PC-3 (cell line): ENCODE measurements at regions not wholly inside any gene's neighbourhood (a gene's known extent, or its start where the extent isn't known, plus 50 kb on each side); places are given as distances from the start of the nearest gene placed in this dataset.

ENCODE experiments used
- ATAC-seq: fragments of 200-7000 bp; cut with Tn5 transposase; 2 replicates; pipeline ENCODE4 v1.9.1; 2020; ENCODE audit warnings: mild to moderate bottlenecking, moderate library complexity
- BruUV-seq: library from RNA; stranded (reverse); fragments of 400-500 nt; replicated peaks from 2 replicates; lab custom pipeline; 2021; lab: Mats Ljungman, UMichigan
- CTCF ChIA-PET: fragments of 300-600 bp; sonication (Branson Sonifier 250); formaldehyde crosslinking; loops from one replicate; lab custom pipeline; 2022; ENCODE audit warnings: antibody characterized with exemption; lab: Charles Lee
- POLR2A ChIA-PET: fragments of 300-600 bp; sonication (Branson Sonifier 250); formaldehyde crosslinking; loops from one replicate; lab custom pipeline; 2022; ENCODE audit warnings: antibody characterized with exemption; ENCODE audit not compliant: unreplicated experiment; lab: Charles Lee
- DNase-seq: peaks from one replicate; pipeline ENCODE4 v3.0.0-alpha.2; 2015
- H2AFZ ChIP-seq: fragments of 300-600 bp; sonication (generic); 2 replicates; pipeline ENCODE4 v1.6.0; 2016; ENCODE audit warnings: antibody characterized with exemption, low read length
- H3F3A ChIP-seq: fragments of 300-600 bp; sonication (generic); one replicate; pipeline ENCODE4 v1.6.0; 2017; ENCODE audit warnings: antibody characterized with exemption, low read length, control low read depth, mild to moderate bottlenecking; ENCODE audit not compliant: unreplicated experiment
- H3K27ac ChIP-seq: fragments of 300-600 bp; sonication (generic); 2 replicates; pipeline ENCODE4 v1.5.1; 2016; ENCODE audit warnings: mild to moderate bottlenecking, low read length
- H3K27me3 ChIP-seq: fragments of 300-600 bp; sonication (generic); 2 replicates; pipeline ENCODE4 v1.6.1; 2016; ENCODE audit warnings: low read length, mixed read lengths
- H3K36me3 ChIP-seq: fragments of 300-600 bp; sonication (generic); 2 replicates; pipeline ENCODE4 v1.6.1; 2016; ENCODE audit warnings: low read depth, mixed run types, low read length, mixed read lengths
- H3K4me1 ChIP-seq: fragments of 300-600 bp; sonication (generic); 2 replicates; pipeline ENCODE4 v1.5.1; 2016; ENCODE audit warnings: low read length; ENCODE audit not compliant: insufficient read depth
- H3K4me2 ChIP-seq: fragments of 300-600 bp; sonication (generic); 2 replicates; pipeline ENCODE4 v1.6.0; 2016; ENCODE audit warnings: low read length
- H3K4me3 ChIP-seq: fragments of 300-600 bp; sonication (generic); 2 replicates; pipeline ENCODE4 v1.5.1; 2016; ENCODE audit warnings: mild to moderate bottlenecking, low read length, mixed read lengths
- H3K79me2 ChIP-seq: fragments of 300-600 bp; sonication (generic); 2 replicates; pipeline ENCODE4 v1.6.1; 2017; ENCODE audit warnings: low read length, mixed read lengths
- H3K9ac ChIP-seq: fragments of 300-600 bp; sonication (generic); 2 replicates; pipeline ENCODE4 v1.6.0; 2016; ENCODE audit warnings: mild to moderate bottlenecking, low read length
- H3K9me2 ChIP-seq: fragments of 300-600 bp; sonication (generic); replicated peaks from 2 replicates; pipeline ENCODE4 v1.6.1; 2016; ENCODE audit warnings: mixed run types, low read length, mixed read lengths
- H3K9me3 ChIP-seq: fragments of 300-600 bp; sonication (generic); 2 replicates; pipeline ENCODE4 v1.6.1; 2016; ENCODE audit warnings: low read length, mixed read lengths
- H4K20me1 ChIP-seq: fragments of 300-600 bp; sonication (generic); 2 replicates; pipeline ENCODE4 v1.6.1; 2016; ENCODE audit warnings: low read length, mixed read lengths
- CTCF ChIP-seq: fragments of 300-600 bp; sonication (generic); conservative IDR thresholded peaks from 2 replicates; pipeline ENCODE4 v1.5.1; 2017; ENCODE audit warnings: antibody characterized with exemption, low read depth, mild to moderate bottlenecking, low read length
- EZH2 ChIP-seq: fragments of 300-600 bp; sonication (generic); IDR thresholded peaks from one replicate; pipeline ENCODE4 v1.6.1; 2017; ENCODE audit warnings: antibody characterized with exemption, mild to moderate bottlenecking, low read length; ENCODE audit not compliant: unreplicated experiment
- EZH2phosphoT487 ChIP-seq: fragments of 300-600 bp; sonication (generic); IDR thresholded peaks from 2 replicates; pipeline ENCODE4 v1.6.1; 2018; ENCODE audit warnings: mild to moderate bottlenecking, antibody characterized with exemption, low read length, borderline replicate concordance
- intact Hi-C: fragments of 100-400 bp; cut with micrococcal nuclease; formaldehyde crosslinking; loops from 2 replicates; pipeline ENCODE4 v1.9.0; 2023

- H3K9me2 ChIP-seq = no peaks in the 10 kb centered on the region
- TF ChIP-seq EZH2 (no peak), EZH2phosphoT487 (no peak), CTCF (no peak)
- no peaks in the 10 kb centered on the region for H3K79me2 ChIP-seq
- no peak for ATAC-seq
- H3K4me2 ChIP-seq = no peak overlapping the region
- H3K27ac ChIP-seq = no peak overlapping the region
- POLR2A ChIA-PET = no interaction called here
- CTCF ChIA-PET = no interaction called here
- no peak for DNase-seq
- BruUV-seq = no TSS peak
- no peak overlapping the region for H3K4me3 ChIP-seq
- H3K9ac ChIP-seq = no peak overlapping the region
- H3K27me3 ChIP-seq = no peaks in the 10 kb centered on the region
- no peaks in the 10 kb centered on the region for H4K20me1 ChIP-seq
- H3K9me3 ChIP-seq = no peaks in the 10 kb centered on the region
- no peaks in the 10 kb centered on the region for H3K4me1 ChIP-seq
- no peak overlapping the region for H2AFZ ChIP-seq
- no peaks in the 10 kb centered on the region for H3F3A ChIP-seq
- intact Hi-C loops = no loop called here
- no peaks in the 10 kb centered on the region for H3K36me3 ChIP-seq
These were observed 196.3 kb downstream of the TTLL7 start for GRCh38 chr1:83802460-83803152.

GRCh38 chr1:83802023-83802422, 196.9 kb downstream of the TTLL7 start:
- TF ChIP-seq EZH2phosphoT487 (no peak), EZH2 (no peak), CTCF (no peak)
- H4K20me1 ChIP-seq = no peaks in the 10 kb centered on the region
- no peak overlapping the region for H3K4me2 ChIP-seq
- POLR2A ChIA-PET = no interaction called here
- H3K4me1 ChIP-seq = no peaks in the 10 kb centered on the region
- BruUV-seq = no TSS peak
- CTCF ChIA-PET = no interaction called here
- no peak overlapping the region for H3K27ac ChIP-seq
- no peak overlapping the region for H3K4me3 ChIP-seq
- H3F3A ChIP-seq = no peaks in the 10 kb centered on the region
- no peaks in the 10 kb centered on the region for H3K36me3 ChIP-seq
- no peaks in the 10 kb centered on the region for H3K27me3 ChIP-seq
- intact Hi-C loops = no loop called here
- no peak overlapping the region for H3K9ac ChIP-seq
- DNase-seq (no peak), ATAC-seq (no peak)
- no peaks in the 10 kb centered on the region for H3K9me2 ChIP-seq
- no peaks in the 10 kb centered on the region for H3K9me3 ChIP-seq
- H3K79me2 ChIP-seq = no peaks in the 10 kb centered on the region
- no peak overlapping the region for H2AFZ ChIP-seq

- POLR2A ChIA-PET = no interaction called here
- H3K79me2 ChIP-seq = no peaks in the 10 kb centered on the region
- TF ChIP-seq EZH2 = no peak
- no peak overlapping the region for H3K4me2 ChIP-seq
- H3K36me3 ChIP-seq = no peaks in the 10 kb centered on the region
- CTCF ChIA-PET = no interaction called here
- no peak overlapping the region for H2AFZ ChIP-seq
- H3F3A ChIP-seq = no peaks in the 10 kb centered on the region
- no peak overlapping the region for H3K9ac ChIP-seq
- no peak overlapping the region for H3K27ac ChIP-seq
- no peak for DNase-seq
- no peak for ATAC-seq
- intact Hi-C loops = no loop called here
- no peaks in the 10 kb centered on the region for H3K9me3 ChIP-seq
- no peaks in the 10 kb centered on the region for H3K27me3 ChIP-seq
- no peaks in the 10 kb centered on the region for H3K4me1 ChIP-seq
- H3K9me2 ChIP-seq = no peaks in the 10 kb centered on the region
- no TSS peak for BruUV-seq
- no peak overlapping the region for H3K4me3 ChIP-seq
- no peaks in the 10 kb centered on the region for H4K20me1 ChIP-seq
These were observed 198.9 kb downstream of the TTLL7 start for GRCh38 chr1:83800066-83800465.
